T-helper 2 cell treated with Interferon-gamma antibody and Interleukin-4, amounts not matched to agents 5 μg/mL and 100 μg/mL, for 36 hours (primary cell): ENCODE measurements at regions not wholly inside any gene's neighbourhood (a gene's known extent, or its start where the extent isn't known, plus 50 kb on each side); places are given as distances from the start of the nearest gene placed in this dataset.

ENCODE experiments used
- DNase-seq: peaks from one replicate; pipeline ENCODE4 v3.0.0; 2021; ENCODE audit warnings: low spot score
- H3K27ac Mint-ChIP-seq: one replicate; pipeline ENCODE4 v1.8.0; 2021; ENCODE audit warnings: mild to moderate bottlenecking, mixed read lengths
- H3K27me3 Mint-ChIP-seq: one replicate; pipeline ENCODE4 v1.8.0; 2021; ENCODE audit warnings: low read depth, mixed read lengths
- H3K36me3 Mint-ChIP-seq: one replicate; pipeline ENCODE4 v1.8.0; 2021; ENCODE audit warnings: low read depth, mixed read lengths
- H3K4me1 Mint-ChIP-seq: one replicate; pipeline ENCODE4 v1.8.0; 2021; ENCODE audit warnings: low read depth, mixed read lengths
- H3K4me3 Mint-ChIP-seq: one replicate; pipeline ENCODE4 v1.8.0; 2022; ENCODE audit warnings: mild to moderate bottlenecking, moderate library complexity, mixed read lengths
- H3K9me3 Mint-ChIP-seq: one replicate; pipeline ENCODE4 v1.8.0; 2021; ENCODE audit warnings: mixed read lengths

DNA sequence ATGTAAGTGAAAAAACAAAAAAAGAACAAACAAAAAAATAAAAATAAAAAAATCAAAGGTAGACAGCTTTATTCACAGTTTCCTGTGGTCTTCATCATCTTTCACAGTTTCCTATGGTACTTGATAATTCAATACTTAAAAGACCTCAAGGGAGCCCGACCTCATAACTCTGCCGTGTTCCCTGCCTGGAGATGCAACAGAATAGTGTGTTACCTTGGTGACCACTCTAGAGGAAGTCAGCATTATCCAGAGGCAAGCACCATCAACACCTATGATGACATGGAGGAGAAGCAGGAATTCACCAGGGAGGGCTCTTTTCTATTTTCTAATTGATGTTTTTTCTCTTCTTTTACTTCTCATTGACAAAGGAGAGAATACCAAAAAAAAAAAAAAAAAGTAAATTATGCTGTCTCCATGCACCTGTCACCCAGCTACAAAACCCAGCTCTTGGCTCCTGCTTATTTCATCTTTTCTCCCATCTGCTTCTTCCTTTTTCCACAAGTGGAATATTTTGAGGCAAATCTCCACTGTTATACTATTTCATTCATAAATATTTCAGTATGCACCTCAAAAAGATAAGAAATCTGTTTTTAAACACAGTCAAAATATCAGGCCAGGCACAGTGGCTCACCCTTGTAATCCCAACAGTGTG lies 95.8 kb upstream of the STXBP5 start:
- Mint-ChIP-seq H3K4me1 (peaks cover 34% of the 10 kb centered on the region), H3K27me3 (no peaks in the 10 kb centered on the region), H3K9me3 (no peaks in the 10 kb centered on the region), H3K27ac (no peak overlapping the region), H3K36me3 (no peaks in the 10 kb centered on the region), H3K4me3 (no peak overlapping the region)
- DNase-seq: no peak

DNA sequence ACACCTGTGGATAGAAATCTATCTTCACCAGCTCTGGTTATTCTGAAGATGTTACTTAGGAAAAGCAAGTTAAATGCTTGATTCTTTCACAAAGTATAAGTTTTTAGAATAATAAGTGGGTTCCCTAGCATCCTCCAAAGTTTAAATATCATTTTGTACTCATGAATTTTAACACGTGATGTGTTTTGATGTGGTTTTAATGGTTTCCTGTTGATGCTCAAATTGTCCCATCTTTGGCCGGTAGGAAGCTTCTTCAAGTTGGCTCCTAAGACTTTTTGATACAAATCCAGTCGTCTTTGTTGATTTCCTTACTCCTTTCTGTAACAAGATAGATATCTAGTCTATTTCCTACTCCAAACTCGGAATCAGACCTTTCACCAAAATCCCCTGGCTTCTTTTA lies 94.5 kb upstream of the STXBP5 start:
- H3K27me3 Mint-ChIP-seq: no peaks in the 10 kb centered on the region
- no peaks in the 10 kb centered on the region for H3K9me3 Mint-ChIP-seq
- H3K36me3 Mint-ChIP-seq: no peaks in the 10 kb centered on the region
- H3K27ac Mint-ChIP-seq: no peak overlapping the region
- peak overlapping the region; percentile 4 for H3K4me3 Mint-ChIP-seq
- H3K4me1 Mint-ChIP-seq: peaks cover 24% of the 10 kb centered on the region
- no peak for DNase-seq

DNA sequence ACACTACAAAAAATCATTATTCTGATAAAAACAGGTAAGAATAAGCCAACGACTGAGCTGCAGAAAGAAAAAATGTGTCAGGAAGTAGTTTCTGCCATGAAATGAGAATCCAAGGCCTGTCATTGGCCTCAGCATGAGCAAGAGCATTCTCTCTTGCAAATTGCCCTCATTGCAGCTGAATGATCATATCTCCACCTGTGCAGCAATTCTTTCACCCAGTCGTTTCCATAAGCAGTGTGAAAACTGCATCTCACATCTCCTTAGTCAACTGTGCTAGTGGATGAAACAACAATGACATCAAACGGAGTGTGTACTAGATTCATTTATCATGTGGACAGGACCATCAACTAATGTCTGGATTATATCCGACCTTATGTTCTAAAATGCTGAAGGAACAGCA lies 88.2 kb upstream of the STXBP5 start:
- no peaks in the 10 kb centered on the region for H3K36me3 Mint-ChIP-seq
- H3K4me3 Mint-ChIP-seq: no peak overlapping the region
- no peaks in the 10 kb centered on the region for H3K4me1 Mint-ChIP-seq
- no peaks in the 10 kb centered on the region for H3K27me3 Mint-ChIP-seq
- no peak overlapping the region for H3K27ac Mint-ChIP-seq
- no peak for DNase-seq
- H3K9me3 Mint-ChIP-seq: no peaks in the 10 kb centered on the region

DNA sequence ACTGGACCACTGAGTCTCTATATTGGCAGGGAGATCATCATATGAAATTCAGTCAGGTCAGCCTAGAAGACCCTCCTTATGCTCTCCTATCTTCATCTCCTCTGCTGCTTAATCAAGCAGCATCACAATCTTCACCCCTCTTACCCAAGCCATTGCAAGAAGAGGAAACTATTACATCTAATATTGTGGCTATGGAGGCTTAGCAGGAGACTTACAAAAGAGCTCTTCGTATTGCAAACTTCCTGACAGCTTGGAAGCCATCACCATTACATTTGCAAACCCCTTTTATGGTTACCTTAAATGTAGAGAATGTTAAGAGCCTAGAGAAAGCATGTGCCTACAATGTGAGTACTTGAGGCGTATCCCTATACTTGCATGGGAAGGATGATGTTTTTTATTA lies 87.2 kb upstream of the STXBP5 start:
- no peaks in the 10 kb centered on the region for H3K9me3 Mint-ChIP-seq
- no peak overlapping the region for H3K4me3 Mint-ChIP-seq
- H3K27ac Mint-ChIP-seq: no peak overlapping the region
- DNase-seq: no peak
- no peaks in the 10 kb centered on the region for H3K4me1 Mint-ChIP-seq
- no peaks in the 10 kb centered on the region for H3K36me3 Mint-ChIP-seq
- no peaks in the 10 kb centered on the region for H3K27me3 Mint-ChIP-seq

DNA sequence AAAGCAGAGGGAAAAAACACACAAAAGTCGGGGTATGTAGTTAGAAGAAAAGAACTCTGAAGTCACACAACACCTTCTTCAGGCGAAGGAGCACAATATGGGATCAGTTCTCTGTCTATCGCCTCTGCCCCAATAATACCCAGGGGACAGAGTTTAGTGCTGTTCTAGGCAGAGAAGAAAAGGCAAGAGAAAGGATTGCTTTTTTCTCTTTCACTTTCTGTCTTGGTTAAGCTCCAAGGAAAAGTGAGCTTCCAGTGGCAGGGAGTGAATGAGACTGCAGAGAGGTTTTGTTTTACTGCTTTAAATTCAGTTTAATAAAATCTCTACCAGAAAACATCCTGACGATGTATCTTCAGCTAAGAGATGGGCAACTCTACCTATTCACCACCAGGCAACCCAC lies 86.6 kb upstream of the STXBP5 start:
- no peak overlapping the region for H3K4me3 Mint-ChIP-seq
- DNase-seq: no peak

DNA sequence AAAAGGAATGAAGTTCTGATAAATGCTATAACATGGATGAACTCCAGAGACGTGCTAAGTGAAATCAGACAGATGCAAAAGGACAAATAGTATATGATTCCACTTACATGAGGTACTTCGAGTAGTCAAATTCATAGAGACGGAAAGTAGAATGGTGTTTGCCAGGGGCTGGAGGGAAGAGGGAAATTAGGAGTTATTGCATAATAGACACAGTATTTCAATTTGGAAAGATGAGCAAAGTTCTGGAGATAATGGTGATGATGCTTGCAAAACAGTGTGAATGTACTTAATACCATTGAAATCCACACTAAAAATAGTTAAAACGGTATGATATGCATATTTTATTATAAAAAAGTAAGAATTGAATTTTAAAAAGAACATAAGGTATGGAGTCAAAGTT lies 84.9 kb upstream of the STXBP5 start:
- DNase-seq: no peak
- H3K4me1 Mint-ChIP-seq: no peaks in the 10 kb centered on the region
- no peaks in the 10 kb centered on the region for H3K9me3 Mint-ChIP-seq
- H3K27me3 Mint-ChIP-seq: no peaks in the 10 kb centered on the region
- no peaks in the 10 kb centered on the region for H3K36me3 Mint-ChIP-seq
- H3K27ac Mint-ChIP-seq: no peak overlapping the region
- H3K4me3 Mint-ChIP-seq: no peak overlapping the region

More for the DNA sequence above, 86.6 kb upstream of the STXBP5 start:
- H3K36me3 Mint-ChIP-seq: no peaks in the 10 kb centered on the region
- H3K4me1 Mint-ChIP-seq: no peaks in the 10 kb centered on the region
- no peak overlapping the region for H3K27ac Mint-ChIP-seq
- H3K27me3 Mint-ChIP-seq: no peaks in the 10 kb centered on the region
- no peaks in the 10 kb centered on the region for H3K9me3 Mint-ChIP-seq

DNA sequence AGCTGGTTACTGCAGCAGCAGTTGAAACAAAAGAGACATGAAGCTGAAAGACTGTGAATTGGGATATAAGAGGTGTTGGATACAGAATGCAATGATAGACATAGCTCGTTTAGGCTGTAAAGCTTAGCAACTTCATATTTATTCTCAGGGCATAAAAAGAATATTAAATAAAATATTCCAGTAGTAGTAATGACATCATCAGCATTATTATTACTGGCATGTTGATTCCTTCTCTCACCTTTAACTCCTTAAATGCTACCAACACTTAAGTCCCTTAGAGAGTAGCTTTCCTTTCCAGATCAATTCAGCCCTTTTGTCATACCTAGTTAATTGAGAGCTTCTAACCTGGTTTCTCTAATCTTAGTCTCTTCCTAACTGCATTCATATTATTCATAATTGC lies 81.4 kb upstream of the STXBP5 start:
- no peaks in the 10 kb centered on the region for H3K9me3 Mint-ChIP-seq
- DNase-seq: no peak
- H3K27me3 Mint-ChIP-seq: peaks cover 4% of the 10 kb centered on the region
- H3K4me3 Mint-ChIP-seq: no peak overlapping the region
- no peaks in the 10 kb centered on the region for H3K36me3 Mint-ChIP-seq
- H3K27ac Mint-ChIP-seq: no peak overlapping the region
- no peaks in the 10 kb centered on the region for H3K4me1 Mint-ChIP-seq

DNA sequence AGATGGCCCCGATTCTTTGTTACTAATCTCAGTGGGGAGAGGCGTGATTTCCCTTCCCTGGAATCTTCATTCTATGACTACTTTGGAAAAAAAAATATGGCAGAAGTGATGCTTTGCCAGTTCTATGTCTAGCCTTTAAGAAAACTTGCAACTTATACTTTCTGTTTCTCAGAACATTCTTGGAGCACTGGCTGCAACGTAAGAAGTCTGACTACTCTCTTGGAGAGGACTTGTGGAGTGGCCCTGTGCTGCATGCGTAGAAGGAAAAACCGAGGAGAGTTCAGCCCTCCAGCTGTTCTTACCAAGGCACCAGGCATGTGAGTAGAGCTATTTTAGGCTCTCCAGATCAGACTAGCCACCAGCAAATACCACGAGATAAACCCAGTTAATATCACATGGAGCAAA lies 77.6 kb upstream of the STXBP5 start:
- no peak for DNase-seq
- no peaks in the 10 kb centered on the region for H3K36me3 Mint-ChIP-seq
- no peak overlapping the region for H3K4me3 Mint-ChIP-seq
- no peak overlapping the region for H3K27ac Mint-ChIP-seq
- no peaks in the 10 kb centered on the region for H3K9me3 Mint-ChIP-seq
- no peaks in the 10 kb centered on the region for H3K4me1 Mint-ChIP-seq
- H3K27me3 Mint-ChIP-seq: peaks cover 4% of the 10 kb centered on the region

DNA sequence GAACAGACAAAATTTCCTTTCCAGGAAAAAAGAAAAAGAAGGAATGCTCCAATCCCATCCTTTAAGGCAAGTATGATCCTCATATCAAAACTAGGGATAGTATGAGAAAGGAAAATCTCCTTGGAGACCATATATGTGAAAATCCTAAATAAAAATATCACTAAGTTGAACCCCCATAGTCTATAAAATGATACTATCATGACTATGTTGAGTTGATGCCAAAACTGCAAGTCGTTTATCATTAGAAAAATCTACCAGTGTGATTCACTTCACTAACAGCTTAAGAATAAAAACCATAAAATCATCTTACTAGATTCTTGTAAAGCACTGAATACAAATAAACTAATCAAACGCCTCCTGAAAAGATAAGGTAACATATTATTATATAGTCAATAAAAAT lies 76.6 kb upstream of the STXBP5 start:
- no peaks in the 10 kb centered on the region for H3K9me3 Mint-ChIP-seq

DNA sequence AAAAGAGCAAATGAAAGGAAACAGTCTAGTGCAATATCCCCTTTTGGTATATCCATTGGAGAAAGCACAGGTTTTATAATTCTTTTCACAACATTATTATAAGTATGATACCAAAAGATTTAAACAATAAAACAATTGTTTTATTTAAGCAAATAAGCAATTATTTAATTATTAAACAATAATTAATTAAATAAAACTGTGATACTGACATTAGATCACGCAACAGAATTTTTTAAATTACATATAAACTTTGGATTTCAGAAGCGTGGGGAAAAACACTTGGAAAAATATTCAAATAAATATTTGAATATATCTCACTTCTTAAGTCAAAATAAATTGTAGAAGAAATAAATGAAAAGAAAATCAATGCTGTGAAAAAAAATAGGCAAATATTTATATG lies 76.2 kb upstream of the STXBP5 start:
- Mint-ChIP-seq H3K4me1 (no peaks in the 10 kb centered on the region), H3K27me3 (peaks cover 4% of the 10 kb centered on the region), H3K4me3 (no peak overlapping the region), H3K36me3 (no peaks in the 10 kb centered on the region), H3K27ac (no peak overlapping the region), H3K9me3 (no peaks in the 10 kb centered on the region)
- DNase-seq: no peak

More for the DNA sequence above, 76.6 kb upstream of the STXBP5 start:
- Mint-ChIP-seq H3K4me3 (no peak overlapping the region), H3K4me1 (no peaks in the 10 kb centered on the region), H3K27ac (no peak overlapping the region), H3K36me3 (no peaks in the 10 kb centered on the region), H3K27me3 (peaks cover 4% of the 10 kb centered on the region)
- DNase-seq: no peak

DNA sequence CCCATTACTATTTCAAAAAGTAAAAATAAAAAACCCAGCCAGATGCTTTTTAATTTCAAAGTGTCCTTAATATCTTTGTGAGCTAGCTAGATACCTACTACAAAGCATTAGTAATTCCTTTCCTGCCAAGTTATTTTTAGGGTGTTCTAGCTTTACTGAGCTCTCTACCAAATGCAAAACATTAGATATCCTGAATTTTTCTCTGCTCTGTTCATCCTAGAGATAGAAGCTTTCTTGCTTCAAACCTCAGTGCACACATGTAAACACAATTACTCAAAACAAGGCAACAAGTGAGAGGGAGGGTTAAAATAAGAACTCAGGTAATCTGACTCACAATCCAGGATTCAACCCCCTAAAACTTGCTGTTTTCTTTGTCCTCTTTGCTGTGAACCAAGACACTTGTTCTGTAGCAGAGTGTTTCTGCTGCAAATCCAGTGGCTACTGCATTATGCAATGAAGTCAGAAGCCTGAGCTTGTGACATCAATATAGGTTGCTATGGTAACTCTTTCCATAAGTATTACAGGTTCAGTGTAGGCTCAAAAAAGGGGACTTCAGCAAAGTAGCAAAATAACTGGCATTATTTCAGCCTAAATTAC lies 72.6 kb upstream of the STXBP5 start:
- Mint-ChIP-seq H3K4me3 (no peak overlapping the region), H3K36me3 (no peaks in the 10 kb centered on the region), H3K27me3 (no peaks in the 10 kb centered on the region), H3K4me1 (peaks cover 7% of the 10 kb centered on the region), H3K27ac (no peak overlapping the region), H3K9me3 (no peaks in the 10 kb centered on the region)
- DNase-seq: no peak

DNA sequence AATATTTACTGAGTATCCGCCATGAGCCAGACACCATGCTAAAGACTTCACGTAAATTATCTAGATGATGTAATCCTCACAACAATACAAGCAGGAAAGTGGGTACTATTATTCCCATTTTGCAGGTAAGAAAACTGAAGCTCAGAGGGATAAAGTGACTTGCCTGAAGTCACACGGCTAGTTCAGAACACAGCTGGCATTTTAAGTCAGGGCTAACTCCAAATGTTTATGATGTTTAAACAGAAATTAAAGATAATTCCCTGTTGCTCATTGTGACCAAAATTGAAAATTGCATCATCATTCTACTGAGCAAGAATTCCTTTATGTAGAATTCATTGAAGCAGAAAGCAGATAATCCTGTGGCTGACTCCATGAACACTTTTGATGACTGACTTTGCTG lies 71.3 kb upstream of the STXBP5 start:
- no peak overlapping the region for H3K27ac Mint-ChIP-seq
- no peaks in the 10 kb centered on the region for H3K27me3 Mint-ChIP-seq

DNA sequence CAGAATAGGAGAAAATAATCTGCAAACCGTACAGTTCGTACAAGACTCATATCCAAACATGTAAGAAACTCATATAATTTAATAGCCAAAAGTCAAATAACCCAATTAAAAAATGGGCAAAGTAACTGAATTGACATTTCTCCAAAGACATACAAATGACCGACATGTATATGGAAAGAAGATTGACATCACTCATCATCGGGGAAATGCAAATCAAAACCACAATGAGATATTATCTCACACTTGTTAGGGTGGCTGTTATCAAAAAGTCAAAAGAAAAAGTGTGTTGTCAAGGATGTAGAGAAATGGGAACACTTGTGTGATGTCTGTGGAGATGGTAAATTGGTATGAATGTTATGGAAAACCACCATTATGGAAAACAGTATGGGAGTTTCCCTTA lies 70.5 kb upstream of the STXBP5 start:
- Mint-ChIP-seq H3K9me3 (no peaks in the 10 kb centered on the region), H3K4me3 (no peak overlapping the region), H3K4me1 (peaks cover 7% of the 10 kb centered on the region), H3K27ac (no peak overlapping the region), H3K27me3 (no peaks in the 10 kb centered on the region), H3K36me3 (no peaks in the 10 kb centered on the region)
- no peak for DNase-seq

More for the DNA sequence above, 71.3 kb upstream of the STXBP5 start:
- Mint-ChIP-seq H3K4me3 (no peak overlapping the region), H3K4me1 (peaks cover 7% of the 10 kb centered on the region), H3K9me3 (no peaks in the 10 kb centered on the region), H3K36me3 (no peaks in the 10 kb centered on the region)
- no peak for DNase-seq

DNA sequence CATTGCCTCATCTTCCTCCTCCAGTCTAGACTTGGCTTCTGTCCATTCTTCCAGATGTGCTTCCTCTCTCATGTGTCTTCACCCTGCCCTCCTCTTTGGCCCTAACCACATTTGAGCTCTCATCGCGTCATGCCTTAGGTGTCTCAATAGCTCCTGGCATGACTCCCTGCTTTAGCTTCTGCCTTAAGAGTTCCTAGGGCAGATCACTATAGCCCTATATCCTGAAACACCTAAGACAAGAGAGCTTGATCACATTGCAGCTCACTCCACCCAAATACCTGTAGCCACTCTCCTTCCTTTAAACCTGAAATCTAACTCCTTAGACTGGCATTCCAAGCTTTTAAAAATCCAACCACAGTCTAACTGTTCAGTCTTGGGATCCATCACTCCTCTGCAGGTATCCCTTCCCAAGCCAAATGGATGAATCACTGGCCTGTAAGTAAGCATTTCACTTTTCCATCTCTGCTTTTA lies 69.0 kb upstream of the STXBP5 start:
- no peaks in the 10 kb centered on the region for H3K27me3 Mint-ChIP-seq
- DNase-seq: no peak
- no peak overlapping the region for H3K27ac Mint-ChIP-seq
- no peaks in the 10 kb centered on the region for H3K9me3 Mint-ChIP-seq
- H3K36me3 Mint-ChIP-seq: no peaks in the 10 kb centered on the region
- H3K4me3 Mint-ChIP-seq: no peak overlapping the region
- peaks cover 7% of the 10 kb centered on the region for H3K4me1 Mint-ChIP-seq

DNA sequence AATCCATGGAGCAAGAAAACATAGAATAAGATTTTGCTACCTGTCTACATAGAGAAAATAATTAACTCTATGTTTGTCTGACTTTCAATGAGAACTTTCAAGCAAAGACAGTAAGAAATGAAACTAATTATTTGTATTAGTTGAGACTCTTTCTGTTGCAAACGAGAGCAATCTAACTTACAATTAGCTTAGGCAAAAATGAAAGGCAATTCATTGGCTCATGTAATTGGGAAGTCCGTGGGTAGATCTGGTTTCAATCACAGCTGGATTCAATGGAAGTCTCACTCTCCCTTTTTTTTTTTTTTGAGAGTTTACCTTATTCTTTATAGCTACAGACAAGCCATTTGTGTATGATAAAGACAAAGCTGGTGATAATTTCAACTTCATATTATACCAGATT lies 68.2 kb upstream of the STXBP5 start:
- Mint-ChIP-seq H3K27ac (no peak overlapping the region), H3K36me3 (no peaks in the 10 kb centered on the region), H3K4me3 (no peak overlapping the region), H3K27me3 (no peaks in the 10 kb centered on the region), H3K9me3 (no peaks in the 10 kb centered on the region), H3K4me1 (peaks cover 7% of the 10 kb centered on the region)
- no peak for DNase-seq
